ENCODE measurements at regions not wholly inside any gene's neighbourhood (a gene's known extent, or its start where the extent isn't known, plus 50 kb on each side); places are given as distances from the start of the nearest gene placed in this dataset.

- DNase-seq: no peak
Measured at GRCh38 chr3:103075282-103075681, 640.5 kb downstream of the ZPLD1 start.

- DNase-seq: no peak
Measured at GRCh38 chr3:103077910-103078309, 643.1 kb downstream of the ZPLD1 start.

GRCh38 chr3:103082501-103082900, 647.7 kb downstream of the ZPLD1 start:
- no peak for DNase-seq

GRCh38 chr3:103083848-103084631, 649.2 kb downstream of the ZPLD1 start:
- no peak for DNase-seq

GRCh38 chr3:103085465-103085864, 650.6 kb downstream of the ZPLD1 start:
- no peak for DNase-seq

GRCh38 chr3:103089758-103090157, 654.9 kb downstream of the ZPLD1 start:
- DNase-seq: no peak

- no peak for DNase-seq
Measured at GRCh38 chr3:103105206-103105605, 670.4 kb downstream of the ZPLD1 start.

GRCh38 chr3:103112273-103112672, 677.5 kb downstream of the ZPLD1 start:
- no peak for DNase-seq

- no peak for DNase-seq
Measured at GRCh38 chr3:103126115-103126514, 691.3 kb downstream of the ZPLD1 start.

GRCh38 chr3:103127098-103127630, 692.3 kb downstream of the ZPLD1 start:
- DNase-seq: no peak

GRCh38 chr3:103127737-103128136, 692.9 kb downstream of the ZPLD1 start:
- no peak for DNase-seq

GRCh38 chr3:103134023-103134724, 699.4 kb downstream of the ZPLD1 start:
- DNase-seq: no peak

- no peak for DNase-seq
Measured at GRCh38 chr3:103136621-103137020, 701.8 kb downstream of the ZPLD1 start.

- DNase-seq: no peak
Measured at GRCh38 chr3:103137830-103138229, 703.0 kb downstream of the ZPLD1 start.

- no peak for DNase-seq
Measured at GRCh38 chr3:103158183-103158582, 723.4 kb downstream of the ZPLD1 start.

GRCh38 chr3:103166890-103167289, 732.1 kb downstream of the ZPLD1 start:
- no peak for DNase-seq

- DNase-seq: no peak
Measured at GRCh38 chr3:103167850-103168249, 733.0 kb downstream of the ZPLD1 start.

- DNase-seq: no peak
Measured at GRCh38 chr3:103169289-103169688, 734.5 kb downstream of the ZPLD1 start.

- DNase-seq: no peak
Measured at GRCh38 chr3:103170651-103171050, 735.8 kb downstream of the ZPLD1 start.

GRCh38 chr3:103173940-103174339, 739.1 kb downstream of the ZPLD1 start:
- no peak for DNase-seq

GRCh38 chr3:103181160-103181559, 746.3 kb downstream of the ZPLD1 start:
- DNase-seq: no peak

- no peak for DNase-seq
Measured at GRCh38 chr3:103184772-103185171, 750.0 kb downstream of the ZPLD1 start.

GRCh38 chr3:103189941-103190340, 755.1 kb downstream of the ZPLD1 start:
- DNase-seq: no peak

- DNase-seq: no peak
Measured at GRCh38 chr3:103195216-103195615, 760.4 kb downstream of the ZPLD1 start.

All from activated gamma-delta T cell (primary cell).